Psoas muscle (tissue), 7 donors: ENCODE measurements at regions not wholly inside any gene's neighbourhood (a gene's known extent, or its start where the extent isn't known, plus 50 kb on each side); places are given as distances from the start of the nearest gene placed in this dataset.

Experiments used
- ATAC-seq, 4 donors: fragments of 200-7000 bp; cut with Tn5 transposase; one replicate each; pipeline ENCODE4 v1.9.1; 2020; ENCODE audit warnings: moderate library complexity in 3 of 4, mild to moderate bottlenecking in 2 of 4
- DNase-seq, 2 donors: peaks; one replicate each; pipeline ENCODE4 v3.0.0-alpha.2; 2020
- H3K27ac ChIP-seq: fragments of 200-600 bp; one replicate; pipeline ENCODE4 v1.8.0; 2022
- H3K27me3 ChIP-seq, 3 donors: fragments of 200-600 bp in 1 of 3; one replicate each; pipeline versions ENCODE4 v1.6.1 to v1.8.0; 2013 to 2022; ENCODE audit warnings: low read length in 2 of 3, mild to moderate bottlenecking in 2 of 3, moderate library complexity in 1 of 3; ENCODE audit not compliant: insufficient read depth in 3 of 3
- H3K36me3 ChIP-seq, 2 donors: fragments of 200-600 bp in 1 of 2; one replicate each; pipeline versions ENCODE4 v1.6.1 to v1.8.0; 2013 to 2022; ENCODE audit warnings: low read depth in 1 of 2, mild to moderate bottlenecking in 1 of 2, moderate library complexity in 1 of 2; ENCODE audit not compliant: insufficient read depth in 1 of 2
- H3K4me1 ChIP-seq: fragments of 200-600 bp; one replicate; pipeline ENCODE4 v1.8.0; 2022
- H3K4me3 ChIP-seq: fragments of 200-600 bp; one replicate; pipeline ENCODE4 v1.8.0; 2022; ENCODE audit warnings: mild to moderate bottlenecking
- H3K9me3 ChIP-seq: fragments of 200-600 bp; one replicate; pipeline ENCODE4 v1.8.0; 2022
- CTCF ChIP-seq: fragments of 200-600 bp; IDR thresholded peaks from one replicate; pipeline ENCODE4 v1.8.0; 2022; ENCODE audit warnings: antibody characterized with exemption
- WGBS, 3 donors: extraction: QIAGEN DNeasy Blood & Tissue Kit; methylation state at CpG; one replicate each; pipeline versions ENCODE4 v1.1.6 to v1.1.7; 2013; 5-methylcytosine and 5-hydroxymethylcytosine counted together
- intact Hi-C, 2 donors: fragments of 100-400 bp; cut with DNase I; formaldehyde crosslinking; loops; one replicate each; pipeline versions ENCODE4 v1.11.0 to v1.14.2; 2022
- donor health status: healthy with polysubstance abuse.
- donor health status: DM: no; HTN: no; CAD: no; lungs with moderate emphysema.
- donor health status: Bipolar disorder and iron deficiency.
- donor health status: healthy.
- donor health status: DM: yes; HTN: yes; CAD: no.
- donor health status: DM: no; HTN: no; CAD: no.
- donor health status: DM: yes; HTN: yes; CAD: no.

- no peaks in the 10 kb centered on the region for H3K9me3 ChIP-seq
- TF ChIP-seq CTCF: no peak
- H3K27me3 ChIP-seq: peaks cover 0 to 2% (median 0%) of the 10 kb centered on the region in 3 donors
- intact Hi-C loops: no loop called here
- WGBS, 3 donors: 76 to 85% (median 84%) methylated on average over 2 of the region's 2 CpGs
- DNase-seq (no peak), ATAC-seq (no peak)
- no peak overlapping the region for H3K27ac ChIP-seq
- no peaks in the 10 kb centered on the region for H3K36me3 ChIP-seq
- no peak overlapping the region for H3K4me3 ChIP-seq
- no peaks in the 10 kb centered on the region for H3K4me1 ChIP-seq
Measured at GRCh38 chr4:111652986-111653385, 492.3 kb upstream of the FAM241A start.

- Histone ChIP-seq H3K4me3 (no peak overlapping the region), H3K27ac (no peak overlapping the region), H3K9me3 (no peaks in the 10 kb centered on the region), H3K27me3 (no peaks in the 10 kb centered on the region), H3K36me3 (no peaks in the 10 kb centered on the region), H3K4me1 (no peaks in the 10 kb centered on the region)
- intact Hi-C loops: no loop called here
- WGBS, 3 donors: 63 to 88% (median 82%) methylated on average over 1 of the region's 1 CpG
- no peak for TF ChIP-seq CTCF
- ATAC-seq (no peak), DNase-seq (no peak)
Measured at GRCh38 chr4:111662496-111662895, 482.8 kb upstream of the FAM241A start.

- no peak for TF ChIP-seq CTCF
- intact Hi-C loops: no loop called here
- Histone ChIP-seq H3K27me3 (no peaks in the 10 kb centered on the region), H3K4me1 (no peaks in the 10 kb centered on the region), H3K4me3 (no peak overlapping the region), H3K27ac (no peak overlapping the region), H3K9me3 (no peaks in the 10 kb centered on the region), H3K36me3 (no peaks in the 10 kb centered on the region)
- 15 to 26% (median 26%) methylated on average over 1 of the region's 1 CpG for WGBS, 3 donors
- no peak for ATAC-seq
- no peak for DNase-seq
Measured at GRCh38 chr4:111664308-111664945, 480.8 kb upstream of the FAM241A start.

GRCh38 chr4:111666826-111667360 lies 478.4 kb upstream of the FAM241A start:
- no peaks in the 10 kb centered on the region for H3K4me1 ChIP-seq
- no peak for DNase-seq
- no peak overlapping the region for H3K4me3 ChIP-seq
- H3K27ac ChIP-seq: no peak overlapping the region
- H3K36me3 ChIP-seq: no peaks in the 10 kb centered on the region
- H3K27me3 ChIP-seq: no peaks in the 10 kb centered on the region
- intact Hi-C loops: no loop called here
- no peaks in the 10 kb centered on the region for H3K9me3 ChIP-seq
- no peak for ATAC-seq
- 63 to 72% (median 66%) methylated on average over 2 of the region's 2 CpGs for WGBS, 3 donors
- TF ChIP-seq CTCF: no peak

GRCh38 chr4:111671756-111672155 lies 473.5 kb upstream of the FAM241A start:
- no peaks in the 10 kb centered on the region for H3K36me3 ChIP-seq
- no peak overlapping the region for H3K4me3 ChIP-seq
- no peak for ATAC-seq
- intact Hi-C loops: no loop called here
- WGBS, 3 donors: 65 to 68% (median 66%) methylated on average over 2 of the region's 2 CpGs
- H3K27me3 ChIP-seq: no peaks in the 10 kb centered on the region
- DNase-seq: no peak
- no peak overlapping the region for H3K27ac ChIP-seq
- TF ChIP-seq CTCF: no peak
- H3K4me1 ChIP-seq: no peaks in the 10 kb centered on the region
- H3K9me3 ChIP-seq: no peaks in the 10 kb centered on the region
